GM18508 (cell line): ENCODE measurements at regions not wholly inside any gene's neighbourhood (a gene's known extent, or its start where the extent isn't known, plus 50 kb on each side); places are given as distances from the start of the nearest gene placed in this dataset.
A peak's percentile ranks its signal among the peaks of the same experiment; 100 is the strongest.

Experiments
- ATAC-seq: cut with Tn5 transposase; IDR thresholded peaks from one replicate; pipeline ENCODE4 v1.9.1; 2021; ENCODE audit warnings: moderate number of reproducible peaks; ENCODE audit not compliant: insufficient read depth, unreplicated experiment

DNA sequence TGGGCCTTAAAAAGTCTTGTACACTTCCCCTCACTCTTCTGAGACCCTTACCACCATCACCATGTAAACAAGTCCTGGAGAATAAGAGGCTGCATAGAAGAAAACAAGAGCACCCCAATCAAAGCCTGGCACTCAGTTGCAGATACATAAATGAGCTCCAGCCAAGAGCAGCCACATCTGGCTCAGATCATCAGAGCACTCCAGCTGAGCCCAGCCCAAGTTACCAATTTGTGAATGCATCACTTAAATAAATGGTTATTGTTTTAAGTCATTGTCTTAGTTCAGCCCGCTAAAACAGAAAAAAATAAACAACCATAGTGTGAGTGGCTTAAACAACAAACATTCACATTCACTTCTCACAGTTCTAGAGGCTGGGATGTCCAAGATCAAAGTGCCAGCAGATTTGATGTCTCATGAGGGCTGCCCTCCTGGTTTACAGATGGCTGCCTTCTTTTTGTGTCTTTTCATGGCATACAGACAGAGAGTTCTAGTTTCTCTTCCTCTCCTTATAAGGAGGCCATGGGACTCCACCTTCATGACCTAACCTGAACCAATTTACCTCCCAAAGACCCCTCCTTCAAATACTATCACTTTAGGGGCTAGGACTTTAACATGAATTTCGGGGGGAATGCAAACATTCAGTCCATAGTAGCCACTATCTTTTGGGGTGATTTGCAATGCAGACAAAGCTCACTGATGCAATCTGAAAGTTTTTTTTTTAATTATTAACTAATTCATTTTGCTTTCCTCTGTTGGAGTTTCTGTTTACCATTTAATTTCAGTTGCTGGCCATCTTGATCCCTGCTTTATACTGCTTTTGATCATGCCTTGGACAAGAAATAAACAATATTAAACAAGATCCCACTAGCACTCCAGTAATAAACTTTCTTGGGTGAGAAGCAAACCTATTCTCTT is 187.5 kb upstream of the ACVR2A start:
- ATAC-seq: no peak

- no peak for ATAC-seq
Measured at GRCh38 chr2:147649998-147650397, 194.8 kb upstream of the ACVR2A start.

DNA sequence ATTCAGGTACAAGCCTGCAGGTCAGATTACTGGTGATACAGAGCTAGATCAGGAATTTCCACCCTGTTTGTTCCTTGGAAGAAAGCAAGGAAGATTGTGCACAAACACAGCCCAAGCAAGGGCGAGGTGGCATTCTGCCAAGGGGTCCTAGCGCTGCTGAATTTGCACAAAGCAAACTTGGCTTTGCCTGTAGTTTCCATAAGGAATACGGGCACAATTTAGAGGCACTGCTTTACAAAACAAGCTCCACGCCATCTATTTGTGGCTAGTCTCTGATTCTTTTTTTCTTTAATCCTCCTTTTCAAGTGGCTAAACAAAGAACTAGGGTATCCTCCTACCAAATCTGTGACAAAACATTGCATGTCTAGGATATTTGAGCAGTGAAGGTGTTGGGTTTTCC is 195.5 kb upstream of the ACVR2A start:
- ATAC-seq: no peak

DNA sequence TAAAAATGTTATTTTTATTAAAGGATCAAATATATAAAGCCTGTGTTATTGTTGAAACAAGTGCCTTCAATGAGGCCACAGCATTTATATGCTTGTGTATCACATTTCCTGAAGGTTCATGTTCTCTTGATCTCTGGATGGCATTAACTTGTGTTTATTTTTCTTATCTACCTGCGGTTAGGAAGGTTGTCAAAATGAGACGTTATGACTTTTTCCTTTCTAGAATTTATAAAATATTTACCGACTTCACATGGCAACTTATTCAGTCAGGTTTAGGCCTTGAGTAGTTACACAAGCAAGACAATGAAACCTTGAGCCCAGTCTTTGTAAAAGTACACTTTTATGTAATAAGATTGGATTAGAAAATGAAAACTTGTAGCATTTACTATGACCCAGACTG is 196.4 kb upstream of the ACVR2A start:
- ATAC-seq: no peak

GRCh38 chr2:147647816-147648215 is 197.0 kb upstream of the ACVR2A start:
- ATAC-seq: no peak

GRCh38 chr2:147646818-147647468 is 197.9 kb upstream of the ACVR2A start:
- no peak for ATAC-seq

DNA sequence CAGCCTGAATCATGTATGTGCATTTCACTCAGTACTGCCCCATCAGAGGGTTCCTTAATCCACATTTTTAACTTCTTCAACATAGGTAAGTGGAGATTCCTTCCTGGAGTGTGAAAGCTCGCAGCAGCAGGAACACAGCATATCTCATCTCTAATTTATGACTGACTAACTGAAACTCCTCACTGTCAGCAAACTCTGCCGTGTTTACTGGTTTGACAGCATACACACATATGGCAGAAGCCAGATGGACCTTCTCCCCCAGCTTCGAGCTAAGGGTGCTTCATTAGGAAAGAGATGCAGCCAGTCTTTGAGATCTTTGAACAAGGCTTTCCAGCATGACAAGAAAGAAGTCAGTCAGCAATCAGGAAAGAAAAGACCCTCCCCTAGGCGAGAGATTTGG is 200.3 kb upstream of the ACVR2A start:
- no peak for ATAC-seq

DNA sequence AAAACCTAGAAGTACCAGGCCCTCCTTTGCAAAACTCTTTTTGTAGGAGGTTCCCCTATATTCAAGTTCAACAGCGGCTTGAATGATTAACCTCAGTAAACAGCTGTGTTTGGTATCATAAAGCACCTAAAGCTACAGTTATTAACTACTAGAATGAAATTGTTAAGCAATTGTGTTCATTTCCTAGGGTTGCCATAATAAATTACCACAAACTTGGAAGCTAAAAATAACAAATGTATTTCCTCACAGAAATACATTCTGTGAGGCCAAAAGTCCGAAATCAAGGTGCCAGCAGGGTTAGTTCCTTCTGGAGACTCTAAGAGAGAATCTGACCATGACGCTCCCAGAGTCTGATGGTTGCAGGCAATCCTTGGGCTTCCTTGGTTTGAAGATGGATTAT is 202.1 kb upstream of the ACVR2A start:
- no peak for ATAC-seq

DNA sequence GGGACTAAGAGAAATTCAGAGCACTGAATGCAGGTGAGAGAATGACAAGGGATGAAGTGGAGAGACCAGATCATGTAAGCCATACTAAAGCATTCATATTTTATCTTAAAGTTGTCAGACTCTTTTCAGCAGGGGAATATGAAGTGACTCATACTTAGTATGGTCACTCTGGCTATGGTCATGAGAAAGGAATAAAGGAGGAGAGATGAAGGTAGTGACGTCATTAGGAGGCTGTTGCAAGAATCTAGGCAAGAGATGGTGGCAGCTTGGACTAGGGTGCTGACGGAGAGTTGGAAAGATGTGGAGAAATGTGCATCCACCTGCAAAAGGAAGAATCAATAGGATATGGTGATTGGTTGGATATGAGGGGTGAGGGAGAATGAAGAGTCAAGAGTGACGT is 203.2 kb upstream of the ACVR2A start:
- ATAC-seq: no peak

DNA sequence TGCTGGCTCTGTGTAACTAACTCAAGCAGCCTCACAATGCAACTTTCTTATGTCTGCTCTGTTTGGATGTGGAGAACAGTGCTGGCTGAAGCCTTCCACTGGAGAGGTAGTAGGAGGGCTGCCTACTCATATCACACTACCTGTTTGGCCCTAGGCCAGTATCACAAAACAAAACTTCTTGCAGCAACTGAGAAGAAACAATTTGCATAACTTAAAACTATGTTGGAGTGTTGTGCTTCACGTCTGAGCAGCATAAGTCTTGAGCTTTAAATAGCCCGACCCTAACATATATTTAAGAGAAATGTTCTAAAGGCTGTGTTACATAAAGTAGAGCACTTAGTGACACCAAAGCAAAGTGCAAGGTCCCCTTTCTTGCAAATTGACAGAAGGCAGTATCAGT is 204.9 kb upstream of the ACVR2A start:
- ATAC-seq: peak; percentile 73

DNA sequence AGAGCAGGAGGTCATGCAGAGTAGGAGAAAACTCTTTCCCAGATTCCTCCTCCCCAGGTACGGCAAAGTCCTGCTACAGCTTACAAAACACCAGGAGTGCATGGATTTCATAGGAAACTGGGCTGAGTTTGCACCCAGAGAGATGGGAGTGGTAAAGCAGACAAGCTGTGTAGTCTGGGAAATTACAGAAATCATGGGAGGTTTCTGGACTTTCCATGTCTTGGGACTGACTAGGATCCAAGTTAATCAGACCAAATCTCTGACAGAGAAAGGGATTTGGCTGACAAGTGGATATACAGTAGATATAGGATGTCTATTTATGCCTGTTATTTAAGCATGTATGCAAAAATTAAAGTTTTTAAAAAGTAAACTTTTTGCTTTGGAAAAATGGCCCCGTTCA is 205.4 kb upstream of the ACVR2A start:
- ATAC-seq: no peak

- ATAC-seq: no peak
Measured at GRCh38 chr2:147636886-147637285, 207.9 kb upstream of the ACVR2A start.

DNA sequence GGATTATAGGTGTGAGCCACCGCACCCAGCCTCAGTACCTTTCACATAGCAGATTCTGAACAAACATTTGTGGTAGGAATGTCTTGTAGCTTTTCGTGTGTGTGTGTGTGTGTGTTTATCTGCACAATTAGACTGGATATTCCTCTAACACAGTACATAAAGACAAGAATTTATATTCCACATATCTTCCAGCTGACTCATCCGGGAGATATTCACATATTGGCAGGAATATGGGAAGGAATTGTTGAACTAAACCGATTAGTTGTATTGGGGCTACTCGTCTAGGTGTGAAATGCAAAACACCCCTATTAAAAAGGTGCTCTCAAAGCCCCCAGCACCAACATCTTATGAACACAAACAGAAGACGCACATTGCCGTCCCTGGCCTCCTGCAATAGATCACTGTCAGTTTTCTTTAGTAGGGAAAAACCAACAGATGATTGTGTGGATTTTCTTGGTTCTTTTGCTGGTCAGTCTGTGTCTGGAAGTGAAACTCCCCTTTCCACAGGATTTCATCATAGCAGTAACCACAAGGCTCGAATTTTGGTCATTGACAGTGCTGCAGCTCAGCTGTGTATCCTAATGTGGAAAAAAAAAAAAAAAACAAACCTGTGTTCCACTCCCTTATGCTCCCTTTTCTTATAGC is 208.5 kb upstream of the ACVR2A start:
- no peak for ATAC-seq

DNA sequence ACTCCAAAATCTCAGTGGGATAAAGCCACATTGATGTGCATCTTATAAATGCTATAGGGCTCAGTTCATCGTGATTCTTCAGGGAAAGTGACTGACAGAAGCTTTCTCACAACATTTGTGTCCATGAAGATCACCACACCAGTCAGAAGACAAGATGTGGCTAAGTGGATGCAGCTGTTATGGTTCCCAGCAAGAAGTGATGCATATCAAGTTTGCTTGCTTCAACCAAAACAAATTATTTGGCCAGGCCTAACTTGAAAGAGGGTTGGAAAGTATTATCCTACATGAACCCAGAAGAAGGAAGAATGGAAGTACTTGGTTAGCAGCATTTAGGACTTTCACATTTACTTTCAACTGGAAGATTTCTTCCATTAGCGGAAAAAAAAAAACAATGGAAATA is 210.0 kb upstream of the ACVR2A start:
- no peak for ATAC-seq

- no peak for ATAC-seq
Measured at GRCh38 chr2:147632198-147632597, 212.6 kb upstream of the ACVR2A start.

GRCh38 chr2:147631294-147631693 is 213.5 kb upstream of the ACVR2A start:
- no peak for ATAC-seq

DNA sequence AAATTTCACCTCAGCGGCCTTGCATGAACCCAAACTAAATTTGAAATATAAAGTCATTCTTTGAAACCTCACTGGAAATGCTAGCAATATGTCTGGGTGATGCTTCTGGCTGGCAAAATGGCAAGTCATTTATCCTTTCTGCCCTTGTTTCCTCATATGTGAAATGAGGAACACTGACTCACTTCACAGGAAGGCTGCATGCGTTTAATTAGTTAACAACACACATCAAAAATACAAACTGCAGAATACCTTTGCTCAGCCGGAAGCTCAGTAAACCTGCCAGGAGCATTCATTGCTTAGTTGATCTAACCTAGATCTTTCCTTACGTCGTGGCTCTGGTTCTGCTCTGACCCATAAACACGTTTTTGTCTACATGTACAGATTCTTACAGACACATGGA is 214.2 kb upstream of the ACVR2A start:
- no peak for ATAC-seq

DNA sequence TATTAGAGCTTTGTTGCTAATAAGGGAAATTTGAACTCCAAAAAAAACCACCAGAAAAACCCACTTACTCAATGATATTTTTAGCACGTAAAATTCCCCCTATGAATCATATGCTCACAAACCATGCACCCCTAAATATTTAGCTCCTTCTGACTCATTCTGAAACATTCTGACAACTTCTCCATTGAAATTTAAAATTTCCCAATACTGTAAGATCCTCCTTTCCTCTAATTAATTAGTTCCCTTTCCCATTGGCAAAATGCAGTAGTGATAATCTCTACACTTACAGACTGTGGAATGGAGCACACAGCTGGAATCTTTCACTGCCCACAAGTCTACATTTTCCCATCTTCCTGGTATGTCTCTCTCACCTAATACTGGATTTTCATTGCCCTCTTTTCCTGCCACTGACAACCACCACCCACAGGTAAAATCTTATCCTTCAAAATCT is 215.8 kb upstream of the ACVR2A start:
- peak; percentile 44 for ATAC-seq

- peak; percentile 98 for ATAC-seq
Measured at GRCh38 chr2:147623328-147623727, 221.5 kb upstream of the ACVR2A start.

- no peak for ATAC-seq
Measured at GRCh38 chr2:147621656-147622197, 223.1 kb upstream of the ACVR2A start.

- no peak for ATAC-seq
Measured at GRCh38 chr2:147619808-147620207, 225.0 kb upstream of the ACVR2A start.
